ENCODE measurements at regions not wholly inside any gene's neighbourhood (a gene's known extent, or its start where the extent isn't known, plus 50 kb on each side); places are given as distances from the start of the nearest gene placed in this dataset.
"Not testable (repeated sequence)": the region's sequence is repeated elsewhere in the genome, so short reads cannot be mapped to it uniquely, and the experiment has no call there.

GRCh38 chrX:40799745-40800144 is 64.4 kb upstream of the MED14 start:
- not testable (repeated sequence) for H3K27me3 ChIP-seq (ENCODE audit: insufficient read depth, low read length); H3K4ac ChIP-seq (ENCODE audit: low read depth, low read length); H3K9ac ChIP-seq (ENCODE audit: extremely low read depth, insufficient read length, low read length); H3K4me3 Mint-ChIP-seq; H3K27ac Mint-ChIP-seq; H4K20me1 ChIP-seq (ENCODE audit: control insufficient read depth, insufficient read depth, insufficient read length); H2BK12ac ChIP-seq (ENCODE audit: insufficient read length, low read depth, low read length); H3K27ac ChIP-seq (ENCODE audit: insufficient read length, low read depth, low read length); H3K56ac ChIP-seq (ENCODE audit: insufficient read length, low read depth, low read length); DNase-seq; H3K23me2 ChIP-seq (ENCODE audit: insufficient read length, low read depth, low read length, poor library complexity, severe bottlenecking); H2BK15ac ChIP-seq (ENCODE audit: low read depth, low read length); H3K4me2 ChIP-seq (ENCODE audit: insufficient read depth, insufficient read length, low read length); H3K79me1 ChIP-seq (ENCODE audit: insufficient read depth, low read depth, low read length, poor library complexity, severe bottlenecking); H4K91ac ChIP-seq (ENCODE audit: insufficient read length, low read depth, low read length); H3T11ph ChIP-seq (ENCODE audit: low read length); H3K23ac ChIP-seq (ENCODE audit: insufficient read length, low read depth, low read length); H3K4me1 ChIP-seq (ENCODE audit: insufficient read depth, low read length); H3K79me2 ChIP-seq (ENCODE audit: insufficient read depth, low read length); H2BK120ac ChIP-seq (ENCODE audit: low read depth, low read length, poor library complexity, severe bottlenecking); H3K27me3 Mint-ChIP-seq (ENCODE audit: low read depth); H4K5ac ChIP-seq (ENCODE audit: insufficient read length, low read depth, low read length); H2BK5ac ChIP-seq (ENCODE audit: insufficient read length, low read length); H4K8ac ChIP-seq (replicated peaks; ENCODE audit: insufficient read length, low read depth, low read length); H3K14ac ChIP-seq (ENCODE audit: insufficient read depth, low read length); H2AK5ac ChIP-seq (ENCODE audit: insufficient read length, low read length); H3K9me3 ChIP-seq (ENCODE audit: control insufficient read depth, low read depth, low read length); H2BK20ac ChIP-seq (ENCODE audit: low read depth, low read length, poor library complexity, severe bottlenecking); H2AFZ ChIP-seq (ENCODE audit: low read length); H3K18ac ChIP-seq (ENCODE audit: insufficient read length, low read depth, low read length)
- no CpG with 5 or more reads among the region's 3 CpGs for WGBS (ENCODE audit: extremely low coverage, insufficient read length, low lambda C conversion rate)
- Mint-ChIP-seq H3K9me3 (peaks cover 70 to 74% of the 10 kb centered on the region in 2 experiments), H3K4me1 (peaks cover 12% of the 10 kb centered on the region in 2 experiments), H3K36me3 (ENCODE audit: insufficient read depth in 1 of 3, low read depth in 3 of 3) (peaks cover 23 to 46% (median 27%) of the 10 kb centered on the region in 3 experiments)
